COLO829 (cell line): ENCODE measurements at regions not wholly inside any gene's neighbourhood (a gene's known extent, or its start where the extent isn't known, plus 50 kb on each side); places are given as distances from the start of the nearest gene placed in this dataset.

Experiments
- DNase-seq: peaks from one replicate; pipeline ENCODE4 v3.0.0; 2012; ENCODE audit warnings: low spot score

- no peak for DNase-seq
Measured at GRCh38 chr4:81881855-81882621, 410.3 kb upstream of the RASGEF1B start.

- no peak for DNase-seq
Measured at GRCh38 chr4:81876106-81876505, 404.4 kb upstream of the RASGEF1B start.

GRCh38 chr4:81874661-81875515 is 403.2 kb upstream of the RASGEF1B start:
- no peak for DNase-seq

GRCh38 chr4:81870275-81870674 is 398.6 kb upstream of the RASGEF1B start:
- DNase-seq, result no peak

GRCh38 chr4:81860111-81860510 is 388.4 kb upstream of the RASGEF1B start:
- no peak for DNase-seq

GRCh38 chr4:81854406-81854805 is 382.7 kb upstream of the RASGEF1B start:
- DNase-seq, result no peak

- no peak for DNase-seq
Measured at GRCh38 chr4:81852031-81852715, 380.5 kb upstream of the RASGEF1B start.

GRCh38 chr4:81850701-81851100 is 379.0 kb upstream of the RASGEF1B start:
- no peak for DNase-seq

- DNase-seq, result no peak
Measured at GRCh38 chr4:81845761-81846160, 374.1 kb upstream of the RASGEF1B start.

GRCh38 chr4:81845273-81845672 is 373.6 kb upstream of the RASGEF1B start:
- DNase-seq, result no peak

- DNase-seq, result peak; percentile 75
Measured at GRCh38 chr4:81844717-81845116, 373.0 kb upstream of the RASGEF1B start.

- DNase-seq, result peak; percentile 74
Measured at GRCh38 chr4:81839347-81840042, 367.8 kb upstream of the RASGEF1B start.

- no peak for DNase-seq
Measured at GRCh38 chr4:81838586-81838985, 366.9 kb upstream of the RASGEF1B start.

- DNase-seq, result no peak
Measured at GRCh38 chr4:81836716-81837115, 365.0 kb upstream of the RASGEF1B start.

- no peak for DNase-seq
Measured at GRCh38 chr4:81833576-81833975, 361.9 kb upstream of the RASGEF1B start.

- DNase-seq, result no peak
Measured at GRCh38 chr4:81828991-81829390, 357.3 kb upstream of the RASGEF1B start.

GRCh38 chr4:81827577-81828202 is 356.0 kb upstream of the RASGEF1B start:
- DNase-seq, result no peak

- DNase-seq, result no peak
Measured at GRCh38 chr4:81826817-81827424, 355.2 kb upstream of the RASGEF1B start.

GRCh38 chr4:81826335-81826734 is 354.6 kb upstream of the RASGEF1B start:
- DNase-seq, result no peak

GRCh38 chr4:81818385-81818920 is 346.7 kb upstream of the RASGEF1B start:
- no peak for DNase-seq
